ENCODE measurements at regions not wholly inside any gene's neighbourhood (a gene's known extent, or its start where the extent isn't known, plus 50 kb on each side); places are given as distances from the start of the nearest gene placed in this dataset.
"Not testable (repeated sequence)": the region's sequence is repeated elsewhere in the genome, so short reads cannot be mapped to it uniquely, and the experiment has no call there.

DNA sequence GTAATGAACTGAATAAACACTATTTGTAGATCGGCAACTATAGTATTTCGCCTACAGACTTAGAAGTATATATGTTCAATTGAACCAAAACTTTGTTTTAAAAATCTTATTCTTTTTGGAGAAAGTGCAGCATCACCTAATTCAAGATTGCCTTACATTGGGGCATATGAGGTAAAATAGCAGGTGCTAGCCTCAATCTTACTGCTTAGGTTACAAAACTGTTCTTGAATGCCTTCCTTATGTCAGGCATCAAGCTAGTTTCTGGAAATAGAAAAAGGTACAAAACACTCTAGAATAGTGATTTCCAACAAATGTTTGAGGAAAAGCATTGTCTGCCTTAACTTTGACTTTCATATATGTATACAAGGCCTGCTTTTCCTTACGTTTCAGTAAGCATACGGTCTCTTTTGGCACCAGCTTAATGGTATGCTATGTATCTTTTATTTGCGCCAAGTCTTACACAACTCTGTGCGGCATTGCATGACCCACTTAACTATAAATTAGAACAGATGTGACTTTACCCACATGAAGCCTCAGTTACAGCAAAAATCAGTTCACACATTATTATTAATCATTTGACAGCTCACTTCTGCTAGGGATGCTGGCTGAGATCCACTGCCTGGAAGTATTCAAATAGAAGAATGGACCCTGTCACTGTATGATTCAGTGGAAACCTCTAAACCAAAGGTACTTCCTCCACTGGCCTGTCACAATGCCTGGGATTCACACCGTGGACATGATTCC, 174.1 kb downstream of the PRELID2 start:
- H3K27ac ChIP-seq (ENCODE audit: low read depth, low read length, poor library complexity, severe bottlenecking): no peak overlapping the region
- no peaks in the 10 kb centered on the region for H4K20me1 ChIP-seq (ENCODE audit: insufficient read depth, low read length)
- no peaks in the 10 kb centered on the region for H3K9me3 ChIP-seq (ENCODE audit: low read length)
- H3K4me3 ChIP-seq (ENCODE audit: low read depth, low read length, poor library complexity, severe bottlenecking): no peak overlapping the region
- H3K9me2 ChIP-seq (ENCODE audit: low read depth, low read length): no peaks in the 10 kb centered on the region
- H3K4me2 ChIP-seq (ENCODE audit: low read length): no peak overlapping the region
- H3K79me2 ChIP-seq (ENCODE audit: insufficient read depth, low read length): no peaks in the 10 kb centered on the region
- TF ChIP-seq, protein P1, sequence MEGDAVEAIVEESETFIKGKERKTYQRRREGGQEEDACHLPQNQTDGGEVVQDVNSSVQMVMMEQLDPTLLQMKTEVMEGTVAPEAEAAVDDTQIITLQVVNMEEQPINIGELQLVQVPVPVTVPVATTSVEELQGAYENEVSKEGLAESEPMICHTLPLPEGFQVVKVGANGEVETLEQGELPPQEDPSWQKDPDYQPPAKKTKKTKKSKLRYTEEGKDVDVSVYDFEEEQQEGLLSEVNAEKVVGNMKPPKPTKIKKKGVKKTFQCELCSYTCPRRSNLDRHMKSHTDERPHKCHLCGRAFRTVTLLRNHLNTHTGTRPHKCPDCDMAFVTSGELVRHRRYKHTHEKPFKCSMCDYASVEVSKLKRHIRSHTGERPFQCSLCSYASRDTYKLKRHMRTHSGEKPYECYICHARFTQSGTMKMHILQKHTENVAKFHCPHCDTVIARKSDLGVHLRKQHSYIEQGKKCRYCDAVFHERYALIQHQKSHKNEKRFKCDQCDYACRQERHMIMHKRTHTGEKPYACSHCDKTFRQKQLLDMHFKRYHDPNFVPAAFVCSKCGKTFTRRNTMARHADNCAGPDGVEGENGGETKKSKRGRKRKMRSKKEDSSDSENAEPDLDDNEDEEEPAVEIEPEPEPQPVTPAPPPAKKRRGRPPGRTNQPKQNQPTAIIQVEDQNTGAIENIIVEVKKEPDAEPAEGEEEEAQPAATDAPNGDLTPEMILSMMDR (IDR thresholded peaks at IDR 0.05; ENCODE audit: low read length): no peak
- TF ChIP-seq EZH2 (IDR thresholded peaks at IDR 0.05; ENCODE audit: borderline replicate concordance, low read length): no peak
- H3K4me1 ChIP-seq (ENCODE audit: insufficient read depth, low read length, severe bottlenecking): no peaks in the 10 kb centered on the region
- no peaks in the 10 kb centered on the region for H3F3A ChIP-seq (ENCODE audit: insufficient read depth, low read length)
- no peaks in the 10 kb centered on the region for H3K27me3 ChIP-seq (ENCODE audit: insufficient read depth, low read length)
- no peak overlapping the region for H2AFZ ChIP-seq (ENCODE audit: low read length)
- no peaks in the 10 kb centered on the region for H3K36me3 ChIP-seq (ENCODE audit: insufficient read depth, low read length)
- H3K9ac ChIP-seq (ENCODE audit: low read length): no peak overlapping the region

GRCh38 chr5:145658435-145658834, 176.7 kb downstream of the PRELID2 start:
- Histone ChIP-seq H3K27me3 (ENCODE audit: insufficient read depth, low read length) (no peaks in the 10 kb centered on the region), H3K36me3 (ENCODE audit: insufficient read depth, low read length) (no peaks in the 10 kb centered on the region), H4K20me1 (ENCODE audit: insufficient read depth, low read length) (no peaks in the 10 kb centered on the region), H3K27ac (ENCODE audit: low read depth, low read length, poor library complexity, severe bottlenecking) (no peak overlapping the region), H3K9me2 (ENCODE audit: low read depth, low read length) (no peaks in the 10 kb centered on the region), H3K9me3 (ENCODE audit: low read length) (no peaks in the 10 kb centered on the region), H3F3A (ENCODE audit: insufficient read depth, low read length) (no peaks in the 10 kb centered on the region), H3K79me2 (ENCODE audit: insufficient read depth, low read length) (no peaks in the 10 kb centered on the region), H3K4me1 (ENCODE audit: insufficient read depth, low read length, severe bottlenecking) (no peaks in the 10 kb centered on the region), H2AFZ (ENCODE audit: low read length) (no peak overlapping the region), H3K9ac (ENCODE audit: low read length) (no peak overlapping the region), H3K4me3 (ENCODE audit: low read depth, low read length, poor library complexity, severe bottlenecking) (no peak overlapping the region), H3K4me2 (ENCODE audit: low read length) (no peak overlapping the region)
- TF ChIP-seq, protein P1 (IDR thresholded peaks at IDR 0.05; ENCODE audit: low read length): no peak
- TF ChIP-seq EZH2 (IDR thresholded peaks at IDR 0.05; ENCODE audit: borderline replicate concordance, low read length): no peak

DNA sequence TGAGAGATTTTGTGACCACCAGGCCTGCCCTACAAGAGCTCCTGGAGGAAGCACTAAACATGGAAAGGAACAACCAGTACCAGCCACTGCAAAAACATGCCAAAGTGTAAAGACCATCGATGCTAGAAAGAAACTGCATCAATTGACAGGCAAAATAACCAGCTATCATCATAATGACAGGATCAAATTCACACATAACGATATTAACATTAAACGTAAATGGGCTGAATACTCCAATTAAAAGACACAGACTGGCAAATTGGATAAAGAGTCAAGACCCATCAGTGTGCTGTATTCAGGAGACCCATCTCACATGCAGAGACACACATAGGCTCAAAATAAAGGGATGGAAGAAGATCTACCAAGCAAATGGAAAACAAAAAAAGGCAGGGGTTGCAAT, 182.4 kb downstream of the PRELID2 start:
- not testable (repeated sequence) for H4K20me1 ChIP-seq (ENCODE audit: insufficient read depth, low read length); H3K36me3 ChIP-seq (ENCODE audit: insufficient read depth, low read length); H3K4me3 ChIP-seq (ENCODE audit: low read depth, low read length, poor library complexity, severe bottlenecking); H3K4me1 ChIP-seq (ENCODE audit: insufficient read depth, low read length, severe bottlenecking); H3K27me3 ChIP-seq (ENCODE audit: insufficient read depth, low read length); H3K9me2 ChIP-seq (ENCODE audit: low read depth, low read length); H3K9ac ChIP-seq (ENCODE audit: low read length); H3K79me2 ChIP-seq (ENCODE audit: insufficient read depth, low read length); H3K4me2 ChIP-seq (ENCODE audit: low read length); H2AFZ ChIP-seq (ENCODE audit: low read length); H3K9me3 ChIP-seq (ENCODE audit: low read length); H3F3A ChIP-seq (ENCODE audit: insufficient read depth, low read length); H3K27ac ChIP-seq (ENCODE audit: low read depth, low read length, poor library complexity, severe bottlenecking)

- not testable (repeated sequence) for H3F3A ChIP-seq (ENCODE audit: insufficient read depth, low read length); H3K4me2 ChIP-seq (ENCODE audit: low read length); H3K36me3 ChIP-seq (ENCODE audit: insufficient read depth, low read length); H3K79me2 ChIP-seq (ENCODE audit: insufficient read depth, low read length); H3K27ac ChIP-seq (ENCODE audit: low read depth, low read length, poor library complexity, severe bottlenecking); H4K20me1 ChIP-seq (ENCODE audit: insufficient read depth, low read length); H3K9me2 ChIP-seq (ENCODE audit: low read depth, low read length); H3K9ac ChIP-seq (ENCODE audit: low read length); H2AFZ ChIP-seq (ENCODE audit: low read length); H3K27me3 ChIP-seq (ENCODE audit: insufficient read depth, low read length); H3K4me1 ChIP-seq (ENCODE audit: insufficient read depth, low read length, severe bottlenecking); H3K4me3 ChIP-seq (ENCODE audit: low read depth, low read length, poor library complexity, severe bottlenecking); H3K9me3 ChIP-seq (ENCODE audit: low read length)
These were observed 188.0 kb downstream of the PRELID2 start for GRCh38 chr5:145647137-145647536.

DNA sequence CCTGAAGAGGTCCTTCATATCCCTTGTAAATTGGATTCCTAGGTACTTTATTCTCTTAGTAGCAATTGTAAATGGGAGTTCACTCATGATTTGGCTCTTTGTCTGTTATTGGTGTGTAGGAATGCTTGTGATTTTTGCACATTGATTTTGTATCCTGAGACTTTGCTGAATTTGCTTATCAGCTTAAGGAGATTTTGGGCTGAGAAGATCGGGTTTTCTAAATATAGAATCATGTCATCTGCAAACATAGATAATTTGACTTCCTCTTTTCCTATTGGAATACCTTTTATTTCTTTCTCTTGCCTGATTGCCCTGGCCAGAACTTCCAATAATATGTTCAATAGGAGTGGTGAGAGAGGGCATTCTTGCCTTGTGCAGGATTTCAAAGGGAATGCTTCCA, 191.9 kb downstream of the PRELID2 start:
- H3K79me2 ChIP-seq (ENCODE audit: insufficient read depth, low read length); H3K27me3 ChIP-seq (ENCODE audit: insufficient read depth, low read length); H3K4me1 ChIP-seq (ENCODE audit: insufficient read depth, low read length, severe bottlenecking); H3K27ac ChIP-seq (ENCODE audit: low read depth, low read length, poor library complexity, severe bottlenecking); H3K36me3 ChIP-seq (ENCODE audit: insufficient read depth, low read length); H3K9ac ChIP-seq (ENCODE audit: low read length); H2AFZ ChIP-seq (ENCODE audit: low read length); H3K9me2 ChIP-seq (ENCODE audit: low read depth, low read length); H3K4me3 ChIP-seq (ENCODE audit: low read depth, low read length, poor library complexity, severe bottlenecking); H3K9me3 ChIP-seq (ENCODE audit: low read length); H4K20me1 ChIP-seq (ENCODE audit: insufficient read depth, low read length); H3K4me2 ChIP-seq (ENCODE audit: low read length); H3F3A ChIP-seq (ENCODE audit: insufficient read depth, low read length): not testable (repeated sequence)

All from OCI-LY1 (cell line).